NT2/D1 (cell line): ENCODE measurements at regions not wholly inside any gene's neighbourhood (a gene's known extent, or its start where the extent isn't known, plus 50 kb on each side); places are given as distances from the start of the nearest gene placed in this dataset.

Source experiments
- SUZ12 ChIP-seq: IDR thresholded peaks from 2 replicates; pipeline ENCODE4 v1.6.1; 2011; ENCODE audit not compliant: insufficient read length, insufficient read depth; ENCODE audit errors: extremely low read depth
- YY1 ChIP-seq: IDR thresholded peaks from 2 replicates; pipeline ENCODE4 v1.6.1; 2011; ENCODE audit not compliant: insufficient read length, insufficient read depth
- ZNF274 ChIP-seq: IDR thresholded peaks from 2 replicates; pipeline ENCODE4 v1.6.1; 2011; ENCODE audit warnings: mild to moderate bottlenecking, low read depth, low read length

DNA sequence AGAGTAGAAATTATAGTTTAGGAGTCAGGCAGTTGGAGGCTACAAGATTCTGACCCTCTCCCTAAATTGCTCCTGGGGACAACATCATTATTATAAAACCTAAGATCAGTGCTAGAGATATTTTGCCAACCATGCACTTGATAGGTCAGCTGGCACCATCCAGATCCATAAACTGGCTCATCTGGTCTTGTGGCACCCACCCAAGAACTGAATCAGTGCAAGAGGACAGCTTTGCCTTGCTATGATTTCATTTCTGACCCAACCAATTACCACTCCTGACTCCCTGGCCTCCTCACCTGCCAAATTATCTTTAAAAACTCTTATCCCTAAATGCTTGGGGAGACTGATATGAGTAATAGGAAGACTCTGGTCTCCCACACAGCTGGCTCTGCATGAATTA, 461.1 kb upstream of the TGFBR2 start:
- TF ChIP-seq ZNF274: no peak
- TF ChIP-seq YY1: no peak
- no peak for TF ChIP-seq SUZ12
